Lower leg skin (tissue), 4 donors: ENCODE measurements at regions not wholly inside any gene's neighbourhood (a gene's known extent, or its start where the extent isn't known, plus 50 kb on each side); places are given as distances from the start of the nearest gene placed in this dataset.

Experiments used
- DNase-seq, 2 donors: peaks; one replicate each; pipeline ENCODE4 v3.0.0-alpha.2; 2019; ENCODE audit warnings: low spot score in 2 of 2
- H3K4me3 ChIP-seq: fragments of 200-600 bp; sonication (generic); 2 replicates; pipeline ENCODE4 v1.5.1; 2017; ENCODE audit warnings: mild to moderate bottlenecking, low read depth; ENCODE audit not compliant: poor library complexity, severe bottlenecking
- CTCF ChIP-seq, 3 donors: fragments of 450-650 bp; IDR thresholded peaks; one replicate each; pipeline ENCODE4 v1.5.1; 2016; ENCODE audit warnings: antibody characterized with exemption in 3 of 3, mild to moderate bottlenecking in 3 of 3, moderate library complexity in 2 of 3
- POLR2A ChIP-seq, 2 donors: fragments of 450-650 bp; IDR thresholded peaks; one replicate each; pipeline ENCODE4 v1.6.1; 2016 to 2017; ENCODE audit warnings: antibody characterized with exemption in 2 of 2, mild to moderate bottlenecking in 1 of 2, moderate library complexity in 1 of 2
- WGBS, 2 donors: methylation state at CpG; one replicate each; pipeline ENCODE4 v1.1.5; 2018; 5-methylcytosine and 5-hydroxymethylcytosine counted together
- intact Hi-C: fragments of 100-400 bp; cut with DNase I; formaldehyde crosslinking; loops from one replicate; pipeline ENCODE4 v1.15.0; 2023; ENCODE audit warnings: low total_unique reads

DNA sequence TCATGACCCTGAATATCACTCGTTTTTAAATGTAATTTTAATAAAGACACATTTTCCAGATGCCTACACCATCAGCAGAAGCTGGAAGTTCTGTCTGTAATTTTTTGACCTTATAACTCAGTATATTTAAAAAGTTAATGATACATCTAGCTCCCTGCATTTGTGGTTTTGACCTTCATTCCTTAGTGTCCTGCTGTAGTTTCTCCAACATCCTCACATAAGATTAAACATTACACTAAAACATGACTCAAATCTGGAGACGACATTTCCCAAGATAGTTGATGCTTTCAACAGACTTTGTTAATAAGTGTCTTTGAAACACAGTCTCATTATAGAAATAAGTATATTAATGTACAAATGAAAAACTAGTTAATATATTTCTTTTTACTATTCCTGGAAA is 363.1 kb downstream of the POM121L12 start:
- intact Hi-C loops = no loop called here
- DNase-seq = no peak
- 68 to 70% methylated on average over 2 of the region's 2 CpGs for WGBS, 2 donors
- no peak for TF ChIP-seq CTCF (IDR thresholded peaks at IDR 0.05)
- no peak for TF ChIP-seq POLR2A (IDR thresholded peaks at IDR 0.05)
- H3K4me3 ChIP-seq = no peak overlapping the region

DNA sequence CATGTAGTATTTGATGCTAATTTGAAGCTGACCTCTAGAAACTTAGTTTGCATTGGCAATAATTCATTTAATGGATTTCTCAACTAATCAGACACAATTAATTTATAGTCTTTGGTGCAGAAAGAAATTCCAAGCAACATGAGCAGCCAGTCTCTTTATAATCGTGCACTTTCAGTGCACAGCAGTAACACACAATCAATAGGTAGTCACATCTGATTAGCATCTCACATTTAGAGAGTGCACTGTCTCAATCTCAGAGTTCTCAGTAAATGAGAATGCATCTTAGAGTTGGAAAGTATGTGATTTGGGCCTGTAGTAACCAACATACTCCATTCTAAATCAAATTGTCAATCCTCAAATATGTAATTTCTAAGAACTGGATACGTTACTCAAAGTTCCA is 377.6 kb downstream of the POM121L12 start:
- DNase-seq = no peak
- no peak for TF ChIP-seq POLR2A (IDR thresholded peaks at IDR 0.05)
- no peak for TF ChIP-seq CTCF (IDR thresholded peaks at IDR 0.05)
- H3K4me3 ChIP-seq = no peak overlapping the region
- intact Hi-C loops = no loop called here
- 75 to 83% methylated on average over 2 of the region's 2 CpGs for WGBS, 2 donors

DNA sequence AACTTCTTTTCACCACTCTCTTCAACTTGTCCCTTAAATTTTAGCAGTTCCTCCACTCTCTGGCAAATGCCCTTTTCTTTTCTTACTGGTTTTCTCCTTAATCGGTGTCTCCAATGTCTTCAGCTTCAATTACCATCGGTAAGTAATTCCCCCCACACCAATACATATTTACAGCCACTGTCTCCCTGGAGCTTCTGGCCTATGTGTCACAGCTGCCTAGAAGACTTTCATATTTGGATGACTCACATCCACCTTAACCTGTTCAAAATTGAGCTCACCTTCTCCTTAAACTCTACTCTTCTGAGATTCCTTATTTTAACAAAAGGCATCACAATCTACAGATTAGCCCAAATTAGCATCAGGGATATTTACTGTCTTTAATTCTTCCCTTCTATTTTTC is 380.4 kb downstream of the POM121L12 start:
- no peak overlapping the region for H3K4me3 ChIP-seq
- TF ChIP-seq CTCF (IDR thresholded peaks at IDR 0.05) (no peak), POLR2A (IDR thresholded peaks at IDR 0.05) (no peak)
- intact Hi-C loops = no loop called here
- no peak for DNase-seq
- WGBS, 2 donors = 92 to 99% methylated on average over 2 of the region's 2 CpGs

DNA sequence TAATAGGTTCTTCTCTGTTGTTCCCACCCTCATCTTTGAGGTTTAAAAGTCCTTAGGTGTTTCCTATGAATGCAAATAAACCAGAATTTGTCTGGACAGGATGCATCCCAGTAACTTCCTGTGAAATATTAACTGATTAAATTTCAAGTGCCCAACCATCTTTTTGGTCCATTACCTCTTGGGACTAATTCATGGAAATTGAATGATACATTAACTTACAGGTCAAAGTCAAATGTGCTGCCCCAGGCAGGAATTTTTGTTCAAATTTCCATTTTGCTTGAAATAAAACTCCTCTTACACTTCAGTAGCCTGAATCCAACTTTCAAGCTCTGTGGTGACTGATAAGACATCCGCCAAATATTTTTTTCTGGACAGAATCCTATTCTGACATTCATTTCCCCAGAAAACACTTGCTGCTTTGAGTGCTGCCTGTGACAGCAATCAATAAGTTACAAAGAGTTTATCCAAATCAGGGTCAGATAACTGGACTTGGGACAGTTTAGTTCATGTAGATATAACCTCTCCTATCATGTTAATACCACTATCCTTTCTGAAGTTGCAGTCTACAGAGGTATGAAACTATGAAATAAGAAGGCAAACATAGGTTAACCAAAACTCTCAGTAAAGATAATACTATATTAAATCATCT is 383.5 kb downstream of the POM121L12 start:
- TF ChIP-seq POLR2A (IDR thresholded peaks at IDR 0.05) (no peak), CTCF (IDR thresholded peaks at IDR 0.05) (no peak)
- DNase-seq = no peak
- H3K4me3 ChIP-seq = no peak overlapping the region
- WGBS, 2 donors = 81 to 92% methylated on average over 1 of the region's 1 CpG
- intact Hi-C loops = no loop called here

DNA sequence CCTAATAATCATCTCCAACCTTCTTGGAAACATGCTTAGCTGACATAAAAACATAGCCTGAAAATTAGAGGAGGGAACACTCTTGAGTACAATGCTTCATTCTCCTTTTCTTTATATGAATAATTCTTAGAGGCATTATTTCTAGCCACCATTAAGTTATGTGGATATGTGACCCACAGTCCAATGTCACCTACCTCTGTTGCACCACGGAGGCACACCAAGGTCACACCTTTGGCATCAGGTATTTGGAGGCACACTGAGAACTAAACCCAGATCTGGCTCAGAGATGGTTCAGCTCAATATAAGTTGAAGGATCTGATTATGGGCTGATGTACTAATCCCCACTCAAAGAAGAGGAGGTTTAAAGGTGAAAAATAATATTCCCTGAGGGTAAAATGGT is 385.1 kb downstream of the POM121L12 start:
- H3K4me3 ChIP-seq = no peak overlapping the region
- WGBS, 2 donors = 53 to 68% methylated on average over 1 of the region's 1 CpG
- TF ChIP-seq POLR2A (IDR thresholded peaks at IDR 0.05) = no peak
- TF ChIP-seq CTCF (IDR thresholded peaks at IDR 0.05) = no peak
- intact Hi-C loops = no loop called here
- no peak for DNase-seq

GRCh38 chr7:53422291-53422690 is 386.9 kb downstream of the POM121L12 start:
- 52 to 58% methylated on average over 5 of the region's 5 CpGs for WGBS, 2 donors
- DNase-seq = no peak
- H3K4me3 ChIP-seq = no peak overlapping the region
- no peak for TF ChIP-seq CTCF (IDR thresholded peaks at IDR 0.05)
- no peak for TF ChIP-seq POLR2A (IDR thresholded peaks at IDR 0.05)
- intact Hi-C loops = no loop called here
